NCI-H345 (cell line): ENCODE measurements at regions not wholly inside any gene's neighbourhood (a gene's known extent, or its start where the extent isn't known, plus 50 kb on each side); places are given as distances from the start of the nearest gene placed in this dataset.

Experiments
- DNase-seq: peaks from one replicate; lab custom pipeline; 2025; lab: John Stamatoyannopoulos, UW

- no peak for DNase-seq
These were observed 168.8 kb upstream of the ST8SIA2 start for GRCh38 chr15:92224843-92225242.

- DNase-seq = no peak
These were observed 167.6 kb upstream of the ST8SIA2 start for GRCh38 chr15:92226020-92226612.

GRCh38 chr15:92228830-92229229 lies 164.9 kb upstream of the ST8SIA2 start:
- DNase-seq = no peak

GRCh38 chr15:92231461-92231860 lies 162.2 kb upstream of the ST8SIA2 start:
- DNase-seq = no peak

- no peak for DNase-seq
These were observed 161.4 kb upstream of the ST8SIA2 start for GRCh38 chr15:92232317-92232716.

- no peak for DNase-seq
These were observed 160.8 kb upstream of the ST8SIA2 start for GRCh38 chr15:92232876-92233275.

GRCh38 chr15:92243227-92243626 lies 150.5 kb upstream of the ST8SIA2 start:
- DNase-seq = no peak

GRCh38 chr15:92244703-92245102 lies 149.0 kb upstream of the ST8SIA2 start:
- no peak for DNase-seq

GRCh38 chr15:92247649-92248242 lies 145.9 kb upstream of the ST8SIA2 start:
- no peak for DNase-seq

- no peak for DNase-seq
These were observed 126.6 kb upstream of the ST8SIA2 start for GRCh38 chr15:92266796-92267685.

- DNase-seq = peak; percentile 69
These were observed 124.8 kb upstream of the ST8SIA2 start for GRCh38 chr15:92268900-92269299.

GRCh38 chr15:92271179-92271578 lies 122.5 kb upstream of the ST8SIA2 start:
- no peak for DNase-seq

GRCh38 chr15:92272106-92272505 lies 121.6 kb upstream of the ST8SIA2 start:
- no peak for DNase-seq

GRCh38 chr15:92273286-92273685 lies 120.4 kb upstream of the ST8SIA2 start:
- DNase-seq = no peak

- DNase-seq = no peak
These were observed 120.0 kb upstream of the ST8SIA2 start for GRCh38 chr15:92273723-92274122.

- DNase-seq = peak; percentile 13
These were observed 115.9 kb upstream of the ST8SIA2 start for GRCh38 chr15:92277776-92278175.

GRCh38 chr15:92283813-92284212 lies 109.9 kb upstream of the ST8SIA2 start:
- DNase-seq = no peak

- no peak for DNase-seq
These were observed 104.9 kb upstream of the ST8SIA2 start for GRCh38 chr15:92288755-92289154.

GRCh38 chr15:92289733-92290132 lies 103.9 kb upstream of the ST8SIA2 start:
- no peak for DNase-seq

- DNase-seq = no peak
These were observed 103.2 kb upstream of the ST8SIA2 start for GRCh38 chr15:92290359-92290992.

GRCh38 chr15:92291900-92292299 lies 101.8 kb upstream of the ST8SIA2 start:
- DNase-seq = no peak

- no peak for DNase-seq
These were observed 98.9 kb upstream of the ST8SIA2 start for GRCh38 chr15:92294759-92295158.
